ENCODE measurements at regions not wholly inside any gene's neighbourhood (a gene's known extent, or its start where the extent isn't known, plus 50 kb on each side); places are given as distances from the start of the nearest gene placed in this dataset.
"Not testable (repeated sequence)": the region's sequence is repeated elsewhere in the genome, so short reads cannot be mapped to it uniquely, and the experiment has no call there.

DNA sequence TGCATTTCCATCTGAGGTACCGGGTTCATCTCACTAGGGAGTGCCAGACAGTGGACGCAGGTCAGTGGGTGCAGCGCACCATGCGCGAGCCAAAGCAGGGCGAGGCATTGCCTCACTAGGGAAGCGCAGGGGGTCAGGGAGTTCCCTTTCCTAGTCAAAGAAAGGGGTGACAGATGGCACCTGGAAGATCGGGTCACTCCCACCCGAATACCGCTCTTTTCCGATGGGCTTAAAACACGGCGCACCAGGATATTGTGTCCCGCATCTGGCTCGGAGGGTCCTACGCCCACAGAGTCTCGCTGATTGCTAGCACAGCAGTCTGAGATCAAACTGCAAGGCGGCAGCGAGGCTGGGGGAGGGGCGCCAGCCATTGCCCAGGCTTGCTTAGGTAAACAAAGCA, 1157.1 kb downstream of the NAALADL2 start:
- H3K36me3 ChIP-seq (ENCODE audit: control insufficient read depth, insufficient read depth, low read length); DNase-seq; H3K27ac ChIP-seq (ENCODE audit: insufficient read depth, low read length, poor library complexity, severe bottlenecking); H3K27me3 ChIP-seq (replicated peaks; ENCODE audit: control insufficient read depth, insufficient read depth, low read length, poor library complexity, severe bottlenecking); H3K4me1 ChIP-seq (ENCODE audit: control insufficient read depth, insufficient read depth, low read length, poor library complexity, severe bottlenecking); H3K4me3 ChIP-seq (ENCODE audit: insufficient read depth, low read depth, low read length, poor library complexity, severe bottlenecking); H3K9me3 ChIP-seq (ENCODE audit: control insufficient read depth, low read length): not testable (repeated sequence)

DNA sequence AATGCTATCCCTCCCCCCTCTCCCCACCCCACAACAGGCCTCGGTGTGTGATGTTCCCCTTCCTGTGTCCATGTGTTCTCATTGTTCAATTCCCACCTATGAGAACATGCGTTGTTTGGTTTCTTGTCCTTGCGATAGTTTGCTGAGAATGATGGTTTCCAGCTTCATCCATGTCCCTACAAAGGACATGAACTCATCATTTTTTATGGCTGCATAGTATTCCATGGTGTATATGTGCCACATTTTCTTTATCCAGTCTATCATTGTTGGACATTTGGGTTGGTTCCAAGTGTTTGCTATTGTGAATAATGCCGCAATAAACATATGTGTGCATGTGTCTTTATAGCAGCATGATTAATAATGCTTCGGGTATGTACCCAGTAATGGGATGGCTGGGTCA, 1156.1 kb downstream of the NAALADL2 start:
- H3K36me3 ChIP-seq (ENCODE audit: control insufficient read depth, insufficient read depth, low read length); H3K27me3 ChIP-seq (replicated peaks; ENCODE audit: control insufficient read depth, insufficient read depth, low read length, poor library complexity, severe bottlenecking); H3K4me3 ChIP-seq (ENCODE audit: insufficient read depth, low read depth, low read length, poor library complexity, severe bottlenecking); H3K9me3 ChIP-seq (ENCODE audit: control insufficient read depth, low read length); DNase-seq; H3K27ac ChIP-seq (ENCODE audit: insufficient read depth, low read length, poor library complexity, severe bottlenecking); H3K4me1 ChIP-seq (ENCODE audit: control insufficient read depth, insufficient read depth, low read length, poor library complexity, severe bottlenecking): not testable (repeated sequence)

DNA sequence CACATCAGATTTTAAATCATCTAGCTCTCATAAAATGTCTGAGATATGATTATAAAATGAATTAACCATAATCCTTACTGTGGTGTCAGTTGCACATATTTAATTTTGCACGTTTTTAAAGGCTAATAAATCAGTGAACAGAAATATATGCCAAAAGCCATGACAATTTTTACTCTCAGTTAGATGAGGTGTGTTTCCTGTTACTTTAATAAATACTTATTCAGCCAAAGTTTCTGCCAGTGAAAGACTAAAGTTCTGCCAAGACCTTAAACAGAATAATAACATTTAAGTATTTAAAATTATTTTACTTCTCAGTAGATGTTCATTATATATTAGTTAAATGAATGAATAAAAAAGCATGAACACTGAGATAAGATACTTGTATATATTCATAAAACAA, 1150.1 kb downstream of the NAALADL2 start:
- Histone ChIP-seq H3K4me3 (ENCODE audit: insufficient read depth, low read depth, low read length, poor library complexity, severe bottlenecking) (no peak overlapping the region), H3K27ac (ENCODE audit: insufficient read depth, low read length, poor library complexity, severe bottlenecking) (no peak overlapping the region), H3K36me3 (ENCODE audit: control insufficient read depth, insufficient read depth, low read length) (no peaks in the 10 kb centered on the region), H3K27me3 (replicated peaks; ENCODE audit: control insufficient read depth, insufficient read depth, low read length, poor library complexity, severe bottlenecking) (no peaks in the 10 kb centered on the region), H3K4me1 (ENCODE audit: control insufficient read depth, insufficient read depth, low read length, poor library complexity, severe bottlenecking) (no peaks in the 10 kb centered on the region), H3K9me3 (ENCODE audit: control insufficient read depth, low read length) (no peaks in the 10 kb centered on the region)
- no peak for DNase-seq

DNA sequence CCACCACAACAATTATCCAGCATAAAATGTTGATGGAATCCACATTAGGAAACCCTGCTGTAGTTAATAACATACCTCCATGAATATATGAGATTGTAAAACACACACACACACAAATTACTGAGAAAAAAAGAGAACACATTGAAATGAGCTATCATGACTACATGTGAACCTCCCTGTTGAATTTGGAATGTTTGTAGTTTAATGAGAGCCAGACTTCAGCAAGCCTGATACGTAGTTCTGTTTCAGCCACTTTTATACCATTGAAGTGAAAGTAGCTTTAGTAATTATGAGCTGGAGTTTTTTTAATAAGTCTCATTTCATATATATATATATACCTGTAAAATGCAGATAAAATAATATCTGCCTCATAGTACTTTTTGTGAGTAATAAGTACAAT, 1146.4 kb downstream of the NAALADL2 start:
- Histone ChIP-seq H3K27me3 (replicated peaks; ENCODE audit: control insufficient read depth, insufficient read depth, low read length, poor library complexity, severe bottlenecking) (no peaks in the 10 kb centered on the region), H3K4me3 (ENCODE audit: insufficient read depth, low read depth, low read length, poor library complexity, severe bottlenecking) (no peak overlapping the region), H3K27ac (ENCODE audit: insufficient read depth, low read length, poor library complexity, severe bottlenecking) (no peak overlapping the region), H3K9me3 (ENCODE audit: control insufficient read depth, low read length) (no peaks in the 10 kb centered on the region), H3K36me3 (ENCODE audit: control insufficient read depth, insufficient read depth, low read length) (no peaks in the 10 kb centered on the region), H3K4me1 (ENCODE audit: control insufficient read depth, insufficient read depth, low read length, poor library complexity, severe bottlenecking) (no peaks in the 10 kb centered on the region)
- DNase-seq: no peak

DNA sequence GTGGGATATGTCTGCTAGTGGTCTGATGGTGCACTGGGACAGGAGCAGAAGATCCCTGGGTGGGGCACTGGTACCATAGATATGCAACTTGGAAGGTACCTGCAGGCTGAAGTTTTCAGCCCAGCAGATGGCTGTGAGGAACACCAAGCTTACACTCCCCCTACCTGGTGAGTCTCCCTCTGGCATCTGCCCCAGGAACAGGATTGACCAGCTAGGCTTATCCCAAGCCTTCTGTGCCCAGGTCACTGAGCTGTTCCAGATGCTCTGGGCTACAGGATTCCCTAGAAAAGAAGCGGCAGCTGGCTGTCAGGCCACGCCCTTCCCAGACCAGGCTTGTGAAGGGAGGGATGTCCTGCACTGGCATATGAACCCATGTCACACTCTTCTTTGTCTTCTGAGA, 1130.0 kb downstream of the NAALADL2 start:
- Histone ChIP-seq H3K4me1 (ENCODE audit: control insufficient read depth, insufficient read depth, low read length, poor library complexity, severe bottlenecking) (no peaks in the 10 kb centered on the region), H3K36me3 (ENCODE audit: control insufficient read depth, insufficient read depth, low read length) (no peaks in the 10 kb centered on the region), H3K4me3 (ENCODE audit: insufficient read depth, low read depth, low read length, poor library complexity, severe bottlenecking) (no peak overlapping the region), H3K27me3 (replicated peaks; ENCODE audit: control insufficient read depth, insufficient read depth, low read length, poor library complexity, severe bottlenecking) (no peaks in the 10 kb centered on the region), H3K27ac (ENCODE audit: insufficient read depth, low read length, poor library complexity, severe bottlenecking) (no peak overlapping the region), H3K9me3 (ENCODE audit: control insufficient read depth, low read length) (no peaks in the 10 kb centered on the region)
- DNase-seq: no peak

DNA sequence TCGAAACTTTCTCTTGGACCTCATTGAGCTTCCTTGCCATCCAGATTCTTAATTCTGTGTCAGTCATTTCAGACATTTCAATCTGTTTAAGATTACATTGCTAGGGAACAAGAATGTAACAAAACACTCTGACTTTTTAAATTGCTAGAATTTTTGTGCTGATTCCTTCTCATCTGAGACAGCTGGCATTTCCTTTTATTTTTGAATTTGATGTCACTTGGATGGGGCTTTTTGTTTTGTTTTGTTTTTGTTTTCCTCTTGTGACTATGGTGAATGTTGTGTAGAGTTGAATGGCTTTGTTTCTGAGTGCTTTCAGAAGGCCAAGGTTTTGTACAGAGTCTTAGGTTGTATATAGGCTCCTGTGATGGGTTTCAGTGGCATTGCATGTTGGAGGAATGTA, 1129.3 kb downstream of the NAALADL2 start:
- H3K9me3 ChIP-seq (ENCODE audit: control insufficient read depth, low read length): no peaks in the 10 kb centered on the region
- H3K36me3 ChIP-seq (ENCODE audit: control insufficient read depth, insufficient read depth, low read length): no peaks in the 10 kb centered on the region
- no peaks in the 10 kb centered on the region for H3K4me1 ChIP-seq (ENCODE audit: control insufficient read depth, insufficient read depth, low read length, poor library complexity, severe bottlenecking)
- H3K27ac ChIP-seq (ENCODE audit: insufficient read depth, low read length, poor library complexity, severe bottlenecking): no peak overlapping the region
- no peak for DNase-seq
- H3K4me3 ChIP-seq (ENCODE audit: insufficient read depth, low read depth, low read length, poor library complexity, severe bottlenecking): no peak overlapping the region
- H3K27me3 ChIP-seq (replicated peaks; ENCODE audit: control insufficient read depth, insufficient read depth, low read length, poor library complexity, severe bottlenecking): no peaks in the 10 kb centered on the region

DNA sequence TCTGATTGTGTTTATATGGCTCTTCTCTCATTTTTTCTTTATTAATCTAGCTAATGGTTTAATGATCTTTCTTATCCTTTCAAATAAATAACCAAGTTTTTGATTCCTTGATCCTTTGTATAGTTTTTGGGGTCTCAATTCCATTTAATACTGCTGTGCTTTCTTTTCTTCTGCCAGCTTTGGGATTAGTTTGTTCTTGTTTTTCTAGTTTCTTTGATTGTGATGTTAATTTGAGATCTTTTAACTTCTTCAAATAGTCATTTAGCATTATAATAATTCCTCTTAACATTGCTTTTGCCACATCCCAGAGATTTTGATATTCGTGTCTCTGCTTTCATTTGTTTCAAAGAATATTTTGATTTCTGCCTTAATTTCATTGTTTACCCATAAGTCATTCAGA, 1126.6 kb downstream of the NAALADL2 start:
- Histone ChIP-seq H3K27ac (ENCODE audit: insufficient read depth, low read length, poor library complexity, severe bottlenecking) (no peak overlapping the region), H3K36me3 (ENCODE audit: control insufficient read depth, insufficient read depth, low read length) (no peaks in the 10 kb centered on the region), H3K4me1 (ENCODE audit: control insufficient read depth, insufficient read depth, low read length, poor library complexity, severe bottlenecking) (no peaks in the 10 kb centered on the region), H3K4me3 (ENCODE audit: insufficient read depth, low read depth, low read length, poor library complexity, severe bottlenecking) (no peak overlapping the region), H3K27me3 (replicated peaks; ENCODE audit: control insufficient read depth, insufficient read depth, low read length, poor library complexity, severe bottlenecking) (no peaks in the 10 kb centered on the region), H3K9me3 (ENCODE audit: control insufficient read depth, low read length) (no peaks in the 10 kb centered on the region)
- DNase-seq: no peak

DNA sequence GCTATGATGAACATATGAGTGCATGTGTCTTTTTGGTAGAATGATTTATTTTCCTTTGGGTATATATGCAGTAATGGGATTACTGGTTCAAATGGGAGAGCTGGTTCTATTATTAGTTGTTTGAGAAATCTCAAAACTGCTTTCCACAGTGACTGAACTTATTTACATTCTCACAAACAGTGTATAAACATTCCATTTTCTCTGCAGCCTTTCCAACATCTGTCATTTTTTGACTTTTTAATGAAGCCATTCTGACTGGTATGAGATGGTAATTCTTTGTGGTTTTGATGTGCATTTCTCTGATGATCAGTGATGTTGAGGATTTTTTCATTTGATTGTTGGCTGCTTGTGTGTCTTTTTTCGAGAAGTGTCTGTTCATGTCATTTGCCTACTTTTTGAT, 1124.2 kb downstream of the NAALADL2 start:
- no peak for DNase-seq
- H3K27me3 ChIP-seq (replicated peaks; ENCODE audit: control insufficient read depth, insufficient read depth, low read length, poor library complexity, severe bottlenecking): no peaks in the 10 kb centered on the region
- no peaks in the 10 kb centered on the region for H3K36me3 ChIP-seq (ENCODE audit: control insufficient read depth, insufficient read depth, low read length)
- no peaks in the 10 kb centered on the region for H3K9me3 ChIP-seq (ENCODE audit: control insufficient read depth, low read length)
- H3K4me3 ChIP-seq (ENCODE audit: insufficient read depth, low read depth, low read length, poor library complexity, severe bottlenecking): no peak overlapping the region
- no peak overlapping the region for H3K27ac ChIP-seq (ENCODE audit: insufficient read depth, low read length, poor library complexity, severe bottlenecking)
- H3K4me1 ChIP-seq (ENCODE audit: control insufficient read depth, insufficient read depth, low read length, poor library complexity, severe bottlenecking): no peaks in the 10 kb centered on the region

DNA sequence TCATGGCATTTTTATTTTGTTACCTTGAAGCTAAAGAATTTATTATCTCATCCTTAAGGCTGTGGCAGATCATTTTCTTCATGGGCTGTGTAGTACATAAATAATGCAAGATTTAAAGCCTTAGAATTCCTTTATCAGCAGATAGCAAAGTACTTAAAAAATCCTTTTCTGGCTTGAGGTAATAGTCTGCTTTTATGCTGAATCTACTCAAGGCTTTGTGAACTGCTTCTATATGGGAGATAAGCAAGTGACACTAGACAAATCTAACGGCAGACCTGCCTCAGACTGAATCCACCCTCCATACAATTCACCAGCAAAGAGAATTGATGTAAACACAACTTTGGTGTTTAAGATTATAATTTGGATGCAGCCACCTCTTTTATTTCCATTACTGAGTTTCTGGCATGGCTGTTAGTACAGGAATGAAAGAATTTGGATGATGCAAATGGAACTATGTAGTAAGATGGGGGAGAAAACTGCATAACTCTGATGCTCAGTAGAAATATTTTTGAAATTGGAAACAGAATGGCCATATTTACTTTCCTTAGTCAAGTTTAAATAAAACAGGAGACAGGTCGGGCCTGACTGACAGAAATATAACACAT, 1121.5 kb downstream of the NAALADL2 start:
- H3K9me3 ChIP-seq (ENCODE audit: control insufficient read depth, low read length): no peaks in the 10 kb centered on the region
- no peaks in the 10 kb centered on the region for H3K27me3 ChIP-seq (replicated peaks; ENCODE audit: control insufficient read depth, insufficient read depth, low read length, poor library complexity, severe bottlenecking)
- no peak for DNase-seq
- no peak overlapping the region for H3K27ac ChIP-seq (ENCODE audit: insufficient read depth, low read length, poor library complexity, severe bottlenecking)
- no peaks in the 10 kb centered on the region for H3K36me3 ChIP-seq (ENCODE audit: control insufficient read depth, insufficient read depth, low read length)
- H3K4me3 ChIP-seq (ENCODE audit: insufficient read depth, low read depth, low read length, poor library complexity, severe bottlenecking): no peak overlapping the region
- H3K4me1 ChIP-seq (ENCODE audit: control insufficient read depth, insufficient read depth, low read length, poor library complexity, severe bottlenecking): no peaks in the 10 kb centered on the region

DNA sequence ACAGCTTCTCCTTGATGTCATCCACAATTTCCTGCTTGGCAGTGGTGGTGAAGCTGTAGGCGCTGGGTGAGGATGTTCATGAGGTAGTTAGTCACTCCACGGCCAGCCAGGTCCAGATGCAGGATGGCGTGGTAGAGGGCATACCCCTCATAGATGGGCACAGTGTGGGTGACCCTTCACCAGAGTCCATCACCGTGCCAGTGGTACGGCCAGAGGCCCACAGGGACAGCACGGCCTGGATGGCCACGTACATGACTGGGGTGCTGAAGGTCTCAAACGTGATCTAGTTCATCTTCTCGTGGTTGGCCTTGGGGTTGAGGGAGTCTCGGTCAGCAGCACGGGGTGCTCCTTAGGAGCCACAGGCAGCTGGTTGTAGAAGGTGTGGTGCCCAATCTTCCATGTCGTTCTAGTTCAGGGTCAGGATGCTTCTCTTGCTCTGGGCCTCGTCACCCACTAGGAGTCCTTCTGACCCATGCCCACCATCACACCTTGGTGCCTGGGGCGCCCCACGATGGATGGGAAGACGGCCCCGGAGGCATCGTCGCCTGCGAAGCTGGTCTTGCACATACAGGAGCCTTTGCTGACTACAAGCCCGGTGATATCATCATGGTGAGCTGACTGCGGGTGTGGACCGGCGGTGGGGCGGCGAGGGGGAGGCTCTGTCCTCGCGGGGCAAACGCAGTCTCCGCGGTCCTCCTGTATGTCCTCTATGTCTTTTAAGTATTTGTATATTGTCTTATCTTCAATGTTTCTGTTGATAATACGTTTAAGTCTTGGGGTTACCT, 1119.0 kb downstream of the NAALADL2 start:
- Histone ChIP-seq H3K4me1 (ENCODE audit: control insufficient read depth, insufficient read depth, low read length, poor library complexity, severe bottlenecking) (no peaks in the 10 kb centered on the region), H3K36me3 (ENCODE audit: control insufficient read depth, insufficient read depth, low read length) (no peaks in the 10 kb centered on the region), H3K27ac (ENCODE audit: insufficient read depth, low read length, poor library complexity, severe bottlenecking) (no peak overlapping the region), H3K4me3 (ENCODE audit: insufficient read depth, low read depth, low read length, poor library complexity, severe bottlenecking) (no peak overlapping the region), H3K27me3 (replicated peaks; ENCODE audit: control insufficient read depth, insufficient read depth, low read length, poor library complexity, severe bottlenecking) (no peaks in the 10 kb centered on the region), H3K9me3 (ENCODE audit: control insufficient read depth, low read length) (no peaks in the 10 kb centered on the region)
- no peak for DNase-seq
